RPMI7951 (cell line): ENCODE measurements at regions not wholly inside any gene's neighbourhood (a gene's known extent, or its start where the extent isn't known, plus 50 kb on each side); places are given as distances from the start of the nearest gene placed in this dataset.

Experiments
- DNase-seq: peaks from one replicate; pipeline ENCODE4 v3.0.0-alpha.2; 2012; ENCODE audit warnings: low read depth

- no peak for DNase-seq
Observed at GRCh38 chr13:81800433-81800832, 1459.5 kb upstream of the SPRY2 start.

GRCh38 chr13:81795710-81796109 is 1454.8 kb upstream of the SPRY2 start:
- DNase-seq = no peak

- no peak for DNase-seq
Observed at GRCh38 chr13:81791641-81792040, 1450.7 kb upstream of the SPRY2 start.

- no peak for DNase-seq
Observed at GRCh38 chr13:81781471-81781870, 1440.5 kb upstream of the SPRY2 start.

- no peak for DNase-seq
Observed at GRCh38 chr13:81779876-81780275, 1439.0 kb upstream of the SPRY2 start.

- DNase-seq = no peak
Observed at GRCh38 chr13:81778350-81778749, 1437.4 kb upstream of the SPRY2 start.

- no peak for DNase-seq
Observed at GRCh38 chr13:81773263-81773662, 1432.3 kb upstream of the SPRY2 start.

- DNase-seq = no peak
Observed at GRCh38 chr13:81771951-81772350, 1431.0 kb upstream of the SPRY2 start.

- DNase-seq = no peak
Observed at GRCh38 chr13:81770868-81771505, 1430.1 kb upstream of the SPRY2 start.

- DNase-seq = no peak
Observed at GRCh38 chr13:81762449-81762848, 1421.5 kb upstream of the SPRY2 start.

GRCh38 chr13:81760316-81760715 is 1419.4 kb upstream of the SPRY2 start:
- DNase-seq = no peak

GRCh38 chr13:81757348-81757970 is 1416.5 kb upstream of the SPRY2 start:
- no peak for DNase-seq

- DNase-seq = no peak
Observed at GRCh38 chr13:81745391-81745790, 1404.5 kb upstream of the SPRY2 start.

GRCh38 chr13:81738364-81738763 is 1397.4 kb upstream of the SPRY2 start:
- no peak for DNase-seq

GRCh38 chr13:81726037-81726726 is 1385.3 kb upstream of the SPRY2 start:
- no peak for DNase-seq

GRCh38 chr13:81722456-81722855 is 1381.5 kb upstream of the SPRY2 start:
- no peak for DNase-seq

GRCh38 chr13:81721400-81721799 is 1380.5 kb upstream of the SPRY2 start:
- no peak for DNase-seq

- no peak for DNase-seq
Observed at GRCh38 chr13:81714513-81714912, 1373.6 kb upstream of the SPRY2 start.

GRCh38 chr13:81713201-81713600 is 1372.3 kb upstream of the SPRY2 start:
- DNase-seq = no peak

- DNase-seq = no peak
Observed at GRCh38 chr13:81697826-81698225, 1356.9 kb upstream of the SPRY2 start.

GRCh38 chr13:81686877-81687276 is 1346.0 kb upstream of the SPRY2 start:
- no peak for DNase-seq

- no peak for DNase-seq
Observed at GRCh38 chr13:81683521-81683920, 1342.6 kb upstream of the SPRY2 start.

GRCh38 chr13:81682081-81682630 is 1341.2 kb upstream of the SPRY2 start:
- no peak for DNase-seq
